Ovary (tissue), 7 donors: ENCODE measurements at regions not wholly inside any gene's neighbourhood (a gene's known extent, or its start where the extent isn't known, plus 50 kb on each side); places are given as distances from the start of the nearest gene placed in this dataset.

Source experiments
- DNase-seq, 5 donors: peaks; one replicate each; pipeline ENCODE4 v3.0.0-alpha.2; 2019 to 2020
- H3K27ac ChIP-seq, 2 donors: fragments of 200-600 bp; one replicate each; pipeline versions ENCODE4 v1.5.1 to v1.8.0; 2019 to 2022
- H3K27me3 ChIP-seq: fragments of 200-600 bp; one replicate; pipeline ENCODE4 v1.8.0; 2022
- H3K36me3 ChIP-seq: fragments of 200-600 bp; sonication (generic); one replicate; pipeline ENCODE4 v1.5.1; 2019
- H3K4me1 ChIP-seq: one replicate; pipeline ENCODE4 v1.8.1; 2013; ENCODE audit warnings: mild to moderate bottlenecking, moderate library complexity; ENCODE audit not compliant: insufficient read depth
- H3K4me3 ChIP-seq: fragments of 200-600 bp; sonication (generic); one replicate; pipeline ENCODE4 v1.5.1; 2017
- H3K9me3 ChIP-seq, 2 donors: fragments of 200-600 bp in 1 of 2; sonication (generic) in 1 of 2; one replicate each; pipeline versions ENCODE4 v1.5.1 to v1.8.1; 2013 to 2019; ENCODE audit warnings: mild to moderate bottlenecking in 1 of 2, moderate library complexity in 1 of 2
- EP300 ChIP-seq: sonication (generic); formaldehyde crosslinking; IDR thresholded peaks from one replicate; pipeline ENCODE4 v1.6.1; 2017; ENCODE audit warnings: antibody characterized with exemption
- POLR2A ChIP-seq: fragments of 450-650 bp; IDR thresholded peaks from one replicate; pipeline ENCODE4 v1.6.1; 2017; ENCODE audit warnings: antibody characterized with exemption, mild to moderate bottlenecking, moderate library complexity
- WGBS, 3 donors: extraction: QIAGEN DNeasy Blood & Tissue Kit in 1 of 3; methylation state at CpG; one replicate each; pipeline versions ENCODE4 v1.1.5 to v1.1.7; 2013 to 2017; 5-methylcytosine and 5-hydroxymethylcytosine counted together
- intact Hi-C, 4 donors: fragments of 100-400 bp; cut with DNase I; formaldehyde crosslinking; loops; one replicate each; pipeline versions ENCODE4 v1.11.0 to v1.15.1; 2022 to 2023
- TF ChIP-seq, protein P1 (sequence below), 3 donors: fragments of 450-650 bp in 2 of 3; fragments of 200-600 bp in 1 of 3; IDR thresholded peaks; one replicate each; pipeline versions ENCODE4 v1.5.1 to v1.8.0; 2016 to 2022; ENCODE audit warnings: antibody characterized with exemption in 3 of 3, mild to moderate bottlenecking in 1 of 3
- donor health status: DM: no; HTN: no; CAD: no; lungs with moderate emphysema.
- donor health status: DM: no; HTN: no; CAD: no.
- donor health status: Bipolar disorder and iron deficiency.
- donor health status: DM: no; HTN: no; CAD: no.
- donor health status: DM: yes; HTN: yes; CAD: no.

DNA sequence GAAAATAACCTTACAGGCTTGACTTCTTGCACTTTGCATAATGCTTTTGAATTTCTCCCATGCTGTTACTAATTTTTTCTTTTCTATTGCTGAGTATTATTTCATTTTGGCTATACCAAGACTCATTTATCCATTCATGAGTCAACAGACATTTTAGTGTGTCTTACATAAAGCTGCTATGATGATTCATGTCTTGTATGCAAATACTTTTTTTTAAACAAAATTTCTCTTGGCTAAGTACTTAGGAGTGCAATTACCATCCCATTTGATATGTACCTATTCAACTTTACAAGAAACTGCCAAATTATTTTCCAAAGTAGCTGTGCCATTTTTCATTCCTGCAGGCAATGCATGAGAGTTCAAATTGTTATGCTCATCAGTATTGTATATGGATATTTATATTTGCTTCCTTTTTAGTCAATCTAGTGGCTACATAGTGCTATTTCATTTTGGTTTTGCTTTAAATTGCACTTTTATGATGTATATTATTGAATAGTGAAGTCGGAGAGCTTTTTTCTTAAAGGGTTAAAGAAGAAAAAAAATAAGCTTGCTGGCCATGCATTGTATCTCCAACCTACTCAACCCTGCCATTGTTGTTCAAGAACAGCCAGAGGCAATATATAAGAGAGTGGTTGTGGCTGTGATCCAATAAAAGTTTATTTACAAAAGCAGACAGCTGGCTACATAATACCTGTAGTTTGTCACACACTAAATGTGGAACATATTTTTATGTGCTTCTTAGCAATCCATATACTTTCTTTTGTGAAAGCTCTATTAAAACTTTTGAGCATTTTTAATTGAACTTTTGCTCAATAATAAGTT, 862.8 kb downstream of the KCNT2 start:
- TF ChIP-seq EP300 (no peak), POLR2A (no peak)
- TF ChIP-seq, protein P1, sequence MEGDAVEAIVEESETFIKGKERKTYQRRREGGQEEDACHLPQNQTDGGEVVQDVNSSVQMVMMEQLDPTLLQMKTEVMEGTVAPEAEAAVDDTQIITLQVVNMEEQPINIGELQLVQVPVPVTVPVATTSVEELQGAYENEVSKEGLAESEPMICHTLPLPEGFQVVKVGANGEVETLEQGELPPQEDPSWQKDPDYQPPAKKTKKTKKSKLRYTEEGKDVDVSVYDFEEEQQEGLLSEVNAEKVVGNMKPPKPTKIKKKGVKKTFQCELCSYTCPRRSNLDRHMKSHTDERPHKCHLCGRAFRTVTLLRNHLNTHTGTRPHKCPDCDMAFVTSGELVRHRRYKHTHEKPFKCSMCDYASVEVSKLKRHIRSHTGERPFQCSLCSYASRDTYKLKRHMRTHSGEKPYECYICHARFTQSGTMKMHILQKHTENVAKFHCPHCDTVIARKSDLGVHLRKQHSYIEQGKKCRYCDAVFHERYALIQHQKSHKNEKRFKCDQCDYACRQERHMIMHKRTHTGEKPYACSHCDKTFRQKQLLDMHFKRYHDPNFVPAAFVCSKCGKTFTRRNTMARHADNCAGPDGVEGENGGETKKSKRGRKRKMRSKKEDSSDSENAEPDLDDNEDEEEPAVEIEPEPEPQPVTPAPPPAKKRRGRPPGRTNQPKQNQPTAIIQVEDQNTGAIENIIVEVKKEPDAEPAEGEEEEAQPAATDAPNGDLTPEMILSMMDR (IDR thresholded peaks at IDR 0.05) = no peak
- Histone ChIP-seq H3K9me3 (no peaks in the 10 kb centered on the region), H3K27me3 (no peaks in the 10 kb centered on the region), H3K4me1 (no peaks in the 10 kb centered on the region), H3K27ac (no peak overlapping the region), H3K4me3 (no peak overlapping the region), H3K36me3 (no peaks in the 10 kb centered on the region)
- intact Hi-C loops = no loop called here
- no peak for DNase-seq
- WGBS, 3 donors = 83 to 92% (median 88%) methylated on average over 1 of the region's 1 CpG

DNA sequence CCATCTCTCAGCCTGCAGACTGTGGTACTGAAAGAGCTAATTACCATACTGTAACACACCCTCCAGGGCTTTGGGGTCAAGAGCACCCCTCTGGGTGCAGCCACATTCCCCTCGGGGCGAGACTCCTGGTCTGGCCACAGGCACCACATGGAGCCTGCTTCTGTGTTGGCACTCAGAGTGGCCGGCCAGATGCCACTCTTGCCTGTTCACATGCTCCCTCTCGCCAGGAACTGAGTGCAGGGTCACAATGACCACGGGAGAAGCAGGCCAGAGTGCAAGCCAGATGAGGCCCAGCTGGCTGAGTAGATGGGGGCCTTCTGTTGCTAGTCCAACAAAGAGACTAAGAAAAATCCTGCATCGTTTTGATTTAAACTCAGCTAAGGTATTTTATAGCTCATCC, 864.0 kb downstream of the KCNT2 start:
- WGBS, 3 donors = 78 to 90% (median 83%) methylated on average over 6 of the region's 6 CpGs
- H3K4me3 ChIP-seq = no peak overlapping the region
- no peaks in the 10 kb centered on the region for H3K27me3 ChIP-seq
- TF ChIP-seq EP300 (no peak), POLR2A (no peak)
- TF ChIP-seq, protein P1 (IDR thresholded peaks at IDR 0.05) = no peak
- no peaks in the 10 kb centered on the region for H3K4me1 ChIP-seq
- H3K27ac ChIP-seq = no peak overlapping the region
- H3K9me3 ChIP-seq = no peaks in the 10 kb centered on the region
- no peaks in the 10 kb centered on the region for H3K36me3 ChIP-seq
- intact Hi-C loops = no loop called here
- no peak for DNase-seq

DNA sequence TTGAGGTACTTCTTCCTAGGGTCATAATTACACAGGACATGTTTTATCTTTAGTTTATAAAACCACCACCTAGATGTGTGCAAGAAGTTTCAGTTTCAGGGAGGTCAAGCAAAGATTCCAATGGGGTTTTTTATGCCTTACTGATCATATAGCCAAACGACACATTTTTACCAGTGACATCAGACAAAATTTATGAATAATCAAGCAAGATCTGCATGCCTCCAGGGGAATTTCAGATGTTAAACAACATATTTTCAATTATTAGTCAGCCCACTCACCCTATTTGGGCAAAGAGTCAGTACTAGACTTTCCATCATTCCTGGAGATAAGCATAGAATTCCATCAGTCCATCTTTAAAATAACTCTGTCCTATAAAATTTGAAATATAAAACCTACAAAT, 867.4 kb downstream of the KCNT2 start:
- WGBS, 3 donors = 68 to 80% (median 71%) methylated on average over 1 of the region's 1 CpG
- DNase-seq = no peak
- Histone ChIP-seq H3K9me3 (no peaks in the 10 kb centered on the region), H3K27ac (no peak overlapping the region), H3K36me3 (no peaks in the 10 kb centered on the region), H3K4me3 (no peak overlapping the region), H3K4me1 (no peaks in the 10 kb centered on the region), H3K27me3 (no peaks in the 10 kb centered on the region)
- TF ChIP-seq EP300 = no peak
- TF ChIP-seq, protein P1 (IDR thresholded peaks at IDR 0.05) = no peak
- no peak for TF ChIP-seq POLR2A
- intact Hi-C loops = no loop called here

DNA sequence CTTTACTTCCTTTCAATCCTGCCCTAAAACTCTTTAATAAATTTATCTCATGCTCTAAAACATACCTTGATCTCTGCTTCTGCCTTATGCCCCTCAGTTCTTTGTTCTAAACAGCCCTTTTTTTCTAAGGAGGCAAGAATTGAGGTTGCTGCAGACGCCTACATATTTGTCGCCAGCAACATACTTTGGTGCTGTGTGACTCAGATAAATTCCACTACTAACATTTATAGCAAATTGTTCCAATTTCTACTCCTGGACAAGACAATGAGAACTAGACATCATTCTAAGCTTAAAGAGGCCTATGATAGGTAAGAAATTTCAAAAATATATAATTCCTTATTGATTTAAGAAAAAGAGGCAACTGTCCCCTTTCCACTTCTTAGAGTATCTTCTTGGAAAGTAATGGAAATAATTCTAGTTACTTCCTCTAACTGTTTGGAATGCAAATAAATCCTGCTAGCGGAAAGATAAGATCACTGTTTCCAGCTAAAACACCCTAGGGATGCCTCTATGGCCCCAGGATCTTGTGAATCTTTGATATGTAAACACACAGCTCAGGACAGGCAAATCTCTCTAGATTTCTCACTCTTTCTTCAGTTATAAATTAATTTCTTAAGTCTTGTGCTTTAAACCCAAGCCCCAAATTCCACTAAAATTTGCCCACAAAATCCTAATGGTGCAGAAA, 869.1 kb downstream of the KCNT2 start:
- TF ChIP-seq POLR2A = no peak
- no peak for TF ChIP-seq EP300
- TF ChIP-seq, protein P1 (IDR thresholded peaks at IDR 0.05) = no peak
- no peak for DNase-seq
- no peaks in the 10 kb centered on the region for H3K9me3 ChIP-seq
- H3K27me3 ChIP-seq = no peaks in the 10 kb centered on the region
- H3K27ac ChIP-seq = no peak overlapping the region
- intact Hi-C loops = no loop called here
- H3K4me3 ChIP-seq = no peak overlapping the region
- H3K4me1 ChIP-seq = no peaks in the 10 kb centered on the region
- 63 to 86% (median 69%) methylated on average over 3 of the region's 3 CpGs for WGBS, 3 donors
- H3K36me3 ChIP-seq = no peaks in the 10 kb centered on the region
